OCI-LY7 (cell line): ENCODE measurements at regions not wholly inside any gene's neighbourhood (a gene's known extent, or its start where the extent isn't known, plus 50 kb on each side); places are given as distances from the start of the nearest gene placed in this dataset.

ENCODE experiments used
- CTCF ChIP-seq: fragments of 200-600 bp; sonication (generic); conservative IDR thresholded peaks from 2 replicates; pipeline ENCODE4 v1.5.1; 2014; ENCODE audit warnings: mild to moderate bottlenecking, antibody characterized with exemption, low read length, moderate library complexity, mixed read lengths
- EZH2phosphoT487 ChIP-seq: fragments of 200-600 bp; sonication (generic); IDR thresholded peaks from 2 replicates; pipeline ENCODE4 v1.6.1; 2018; ENCODE audit warnings: low read depth, borderline replicate concordance, mild to moderate bottlenecking, mixed run types, antibody characterized with exemption, low read length, moderate library complexity, mixed read lengths

- TF ChIP-seq CTCF (no peak), EZH2phosphoT487 (no peak)
These were observed 748.5 kb downstream of the BRD1 start for GRCh38 chr22:49079027-49079725.
